ENCODE measurements at regions not wholly inside any gene's neighbourhood (a gene's known extent, or its start where the extent isn't known, plus 50 kb on each side); places are given as distances from the start of the nearest gene placed in this dataset.

DNA sequence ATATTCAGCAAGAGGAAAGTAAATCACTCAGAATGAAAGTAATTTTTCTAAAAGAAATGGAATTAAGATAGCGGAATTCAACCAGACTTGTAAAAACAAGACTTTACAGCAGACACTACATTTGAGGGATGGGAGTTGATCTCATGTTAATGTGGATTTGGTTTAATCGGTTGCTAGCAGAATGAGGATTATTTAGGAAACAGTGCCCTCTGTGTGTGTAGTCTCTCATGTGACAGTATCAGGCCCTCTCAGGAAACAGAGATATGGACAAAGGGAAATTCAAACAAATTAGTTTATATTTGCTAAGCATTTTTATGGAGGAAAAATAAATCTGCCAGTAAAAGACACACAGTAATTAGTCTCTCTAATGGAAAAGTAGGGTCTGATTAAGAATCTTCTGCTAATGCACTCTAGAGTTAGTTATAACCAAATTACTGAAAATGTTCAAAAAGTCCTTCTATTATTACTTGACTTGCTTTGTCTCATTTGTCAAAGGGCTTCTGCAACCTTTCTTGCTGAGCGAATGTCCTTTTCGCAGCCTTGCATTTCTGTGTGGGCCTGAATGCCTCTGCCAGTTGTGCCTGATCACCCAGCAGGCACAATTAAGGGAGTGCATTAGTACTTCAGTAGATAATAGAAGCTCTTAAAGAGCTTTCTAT is 1282.3 kb upstream of the TENM3 start (continued):
- TF ChIP-seq, protein P1, sequence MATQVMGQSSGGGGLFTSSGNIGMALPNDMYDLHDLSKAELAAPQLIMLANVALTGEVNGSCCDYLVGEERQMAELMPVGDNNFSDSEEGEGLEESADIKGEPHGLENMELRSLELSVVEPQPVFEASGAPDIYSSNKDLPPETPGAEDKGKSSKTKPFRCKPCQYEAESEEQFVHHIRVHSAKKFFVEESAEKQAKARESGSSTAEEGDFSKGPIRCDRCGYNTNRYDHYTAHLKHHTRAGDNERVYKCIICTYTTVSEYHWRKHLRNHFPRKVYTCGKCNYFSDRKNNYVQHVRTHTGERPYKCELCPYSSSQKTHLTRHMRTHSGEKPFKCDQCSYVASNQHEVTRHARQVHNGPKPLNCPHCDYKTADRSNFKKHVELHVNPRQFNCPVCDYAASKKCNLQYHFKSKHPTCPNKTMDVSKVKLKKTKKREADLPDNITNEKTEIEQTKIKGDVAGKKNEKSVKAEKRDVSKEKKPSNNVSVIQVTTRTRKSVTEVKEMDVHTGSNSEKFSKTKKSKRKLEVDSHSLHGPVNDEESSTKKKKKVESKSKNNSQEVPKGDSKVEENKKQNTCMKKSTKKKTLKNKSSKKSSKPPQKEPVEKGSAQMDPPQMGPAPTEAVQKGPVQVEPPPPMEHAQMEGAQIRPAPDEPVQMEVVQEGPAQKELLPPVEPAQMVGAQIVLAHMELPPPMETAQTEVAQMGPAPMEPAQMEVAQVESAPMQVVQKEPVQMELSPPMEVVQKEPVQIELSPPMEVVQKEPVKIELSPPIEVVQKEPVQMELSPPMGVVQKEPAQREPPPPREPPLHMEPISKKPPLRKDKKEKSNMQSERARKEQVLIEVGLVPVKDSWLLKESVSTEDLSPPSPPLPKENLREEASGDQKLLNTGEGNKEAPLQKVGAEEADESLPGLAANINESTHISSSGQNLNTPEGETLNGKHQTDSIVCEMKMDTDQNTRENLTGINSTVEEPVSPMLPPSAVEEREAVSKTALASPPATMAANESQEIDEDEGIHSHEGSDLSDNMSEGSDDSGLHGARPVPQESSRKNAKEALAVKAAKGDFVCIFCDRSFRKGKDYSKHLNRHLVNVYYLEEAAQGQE (IDR thresholded peaks at IDR 0.05; ENCODE audit: low read depth, low read length) = no peak
- no peak for TF ChIP-seq CEBPB (IDR thresholded peaks at IDR 0.05; ENCODE audit: borderline replicate concordance in 1 of 2, low read depth in 2 of 2, low read length in 2 of 2)
- no peak for TF ChIP-seq TCF7 (IDR thresholded peaks at IDR 0.05; ENCODE audit: borderline replicate concordance)
- TF ChIP-seq NFIC (IDR thresholded peaks at IDR 0.05; ENCODE audit: low read depth, low read length) = no peak
- TF ChIP-seq, protein P2, sequence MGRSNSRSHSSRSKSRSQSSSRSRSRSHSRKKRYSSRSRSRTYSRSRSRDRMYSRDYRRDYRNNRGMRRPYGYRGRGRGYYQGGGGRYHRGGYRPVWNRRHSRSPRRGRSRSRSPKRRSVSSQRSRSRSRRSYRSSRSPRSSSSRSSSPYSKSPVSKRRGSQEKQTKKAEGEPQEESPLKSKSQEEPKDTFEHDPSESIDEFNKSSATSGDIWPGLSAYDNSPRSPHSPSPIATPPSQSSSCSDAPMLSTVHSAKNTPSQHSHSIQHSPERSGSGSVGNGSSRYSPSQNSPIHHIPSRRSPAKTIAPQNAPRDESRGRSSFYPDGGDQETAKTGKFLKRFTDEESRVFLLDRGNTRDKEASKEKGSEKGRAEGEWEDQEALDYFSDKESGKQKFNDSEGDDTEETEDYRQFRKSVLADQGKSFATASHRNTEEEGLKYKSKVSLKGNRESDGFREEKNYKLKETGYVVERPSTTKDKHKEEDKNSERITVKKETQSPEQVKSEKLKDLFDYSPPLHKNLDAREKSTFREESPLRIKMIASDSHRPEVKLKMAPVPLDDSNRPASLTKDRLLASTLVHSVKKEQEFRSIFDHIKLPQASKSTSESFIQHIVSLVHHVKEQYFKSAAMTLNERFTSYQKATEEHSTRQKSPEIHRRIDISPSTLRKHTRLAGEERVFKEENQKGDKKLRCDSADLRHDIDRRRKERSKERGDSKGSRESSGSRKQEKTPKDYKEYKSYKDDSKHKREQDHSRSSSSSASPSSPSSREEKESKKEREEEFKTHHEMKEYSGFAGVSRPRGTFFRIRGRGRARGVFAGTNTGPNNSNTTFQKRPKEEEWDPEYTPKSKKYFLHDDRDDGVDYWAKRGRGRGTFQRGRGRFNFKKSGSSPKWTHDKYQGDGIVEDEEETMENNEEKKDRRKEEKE (IDR thresholded peaks at IDR 0.05) = no peak
- no peak for TF ChIP-seq SREBF1 (IDR thresholded peaks at IDR 0.05; ENCODE audit: low read length)
- no peak for TF ChIP-seq NFYA (IDR thresholded peaks at IDR 0.05; ENCODE audit: borderline replicate concordance, low read depth, low read length)
- no peak for TF ChIP-seq SUZ12 (IDR thresholded peaks at IDR 0.05; ENCODE audit: unreplicated experiment)
- TF ChIP-seq, protein P3, sequence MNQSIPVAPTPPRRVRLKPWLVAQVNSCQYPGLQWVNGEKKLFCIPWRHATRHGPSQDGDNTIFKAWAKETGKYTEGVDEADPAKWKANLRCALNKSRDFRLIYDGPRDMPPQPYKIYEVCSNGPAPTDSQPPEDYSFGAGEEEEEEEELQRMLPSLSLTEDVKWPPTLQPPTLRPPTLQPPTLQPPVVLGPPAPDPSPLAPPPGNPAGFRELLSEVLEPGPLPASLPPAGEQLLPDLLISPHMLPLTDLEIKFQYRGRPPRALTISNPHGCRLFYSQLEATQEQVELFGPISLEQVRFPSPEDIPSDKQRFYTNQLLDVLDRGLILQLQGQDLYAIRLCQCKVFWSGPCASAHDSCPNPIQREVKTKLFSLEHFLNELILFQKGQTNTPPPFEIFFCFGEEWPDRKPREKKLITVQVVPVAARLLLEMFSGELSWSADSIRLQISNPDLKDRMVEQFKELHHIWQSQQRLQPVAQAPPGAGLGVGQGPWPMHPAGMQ (IDR thresholded peaks at IDR 0.05; ENCODE audit: borderline replicate concordance) = no peak
- no peak for TF ChIP-seq SMARCA5 (IDR thresholded peaks at IDR 0.05)
- TF ChIP-seq SP1 (IDR thresholded peaks at IDR 0.05; ENCODE audit: low read depth, low read length) = no peak
- no peak for TF ChIP-seq RELA (IDR thresholded peaks at IDR 0.05; ENCODE audit: borderline replicate concordance, partially characterized antibody)

Measured in GM12878 (cell line).